OCI-LY7 (cell line): ENCODE measurements at regions not wholly inside any gene's neighbourhood (a gene's known extent, or its start where the extent isn't known, plus 50 kb on each side); places are given as distances from the start of the nearest gene placed in this dataset.

Experiments
- CTCF ChIP-seq: fragments of 200-600 bp; sonication (generic); conservative IDR thresholded peaks from 2 replicates; pipeline ENCODE4 v1.5.1; 2014; ENCODE audit warnings: mild to moderate bottlenecking, antibody characterized with exemption, low read length, moderate library complexity, mixed read lengths
- EZH2phosphoT487 ChIP-seq: fragments of 200-600 bp; sonication (generic); IDR thresholded peaks from 2 replicates; pipeline ENCODE4 v1.6.1; 2018; ENCODE audit warnings: low read depth, borderline replicate concordance, mild to moderate bottlenecking, mixed run types, antibody characterized with exemption, low read length, moderate library complexity, mixed read lengths

GRCh38 chr1:199936441-199936840, 91.1 kb upstream of the NR5A2 start:
- TF ChIP-seq EZH2phosphoT487, result no peak
- TF ChIP-seq CTCF, result no peak
